Skeletal muscle cell (primary cell): ENCODE measurements at regions not wholly inside any gene's neighbourhood (a gene's known extent, or its start where the extent isn't known, plus 50 kb on each side); places are given as distances from the start of the nearest gene placed in this dataset.
A peak's percentile ranks its signal among the peaks of the same experiment; 100 is the strongest.

Source experiments
- DNase-seq: peaks from one replicate; pipeline ENCODE4 v3.0.0-alpha.2; 2010; ENCODE audit warnings: low read depth
- H3K4me3 ChIP-seq: 2 replicates; pipeline ENCODE4 v1.5.1; 2011; ENCODE audit warnings: low read depth, mild to moderate bottlenecking, control low read depth, low read length, moderate library complexity

GRCh38 chr3:117141812-117142211 is 432.2 kb downstream of the TUSC7 start:
- DNase-seq = no peak
- no peak overlapping the region for H3K4me3 ChIP-seq

GRCh38 chr3:117144853-117145252 is 435.3 kb downstream of the TUSC7 start:
- DNase-seq = peak; percentile 30
- H3K4me3 ChIP-seq = no peak overlapping the region

- DNase-seq = no peak
- no peak overlapping the region for H3K4me3 ChIP-seq
Measured at GRCh38 chr3:117145677-117146076, 436.1 kb downstream of the TUSC7 start.

- DNase-seq = no peak
- H3K4me3 ChIP-seq = no peak overlapping the region
Measured at GRCh38 chr3:117146571-117146970, 437.0 kb downstream of the TUSC7 start.

GRCh38 chr3:117149584-117149983 is 440.0 kb downstream of the TUSC7 start:
- DNase-seq = no peak
- H3K4me3 ChIP-seq = no peak overlapping the region

GRCh38 chr3:117150628-117151027 is 441.0 kb downstream of the TUSC7 start:
- no peak for DNase-seq
- H3K4me3 ChIP-seq = no peak overlapping the region

GRCh38 chr3:117160176-117160575 is 450.6 kb downstream of the TUSC7 start:
- no peak overlapping the region for H3K4me3 ChIP-seq
- no peak for DNase-seq

GRCh38 chr3:117161816-117162215 is 452.2 kb downstream of the TUSC7 start:
- DNase-seq = no peak
- H3K4me3 ChIP-seq = no peak overlapping the region

GRCh38 chr3:117165176-117165575 is 455.6 kb downstream of the TUSC7 start:
- DNase-seq = no peak
- H3K4me3 ChIP-seq = no peak overlapping the region

- DNase-seq = no peak
- no peak overlapping the region for H3K4me3 ChIP-seq
Measured at GRCh38 chr3:117165601-117166051, 456.0 kb downstream of the TUSC7 start.

- DNase-seq = no peak
- H3K4me3 ChIP-seq = no peak overlapping the region
Measured at GRCh38 chr3:117168896-117169295, 459.3 kb downstream of the TUSC7 start.

GRCh38 chr3:117170094-117170493 is 460.5 kb downstream of the TUSC7 start:
- DNase-seq = no peak
- H3K4me3 ChIP-seq = no peak overlapping the region

- no peak for DNase-seq
- no peak overlapping the region for H3K4me3 ChIP-seq
Measured at GRCh38 chr3:117171124-117171523, 461.5 kb downstream of the TUSC7 start.

GRCh38 chr3:117172426-117172825 is 462.8 kb downstream of the TUSC7 start:
- no peak overlapping the region for H3K4me3 ChIP-seq
- no peak for DNase-seq

GRCh38 chr3:117181222-117181621 is 471.6 kb downstream of the TUSC7 start:
- DNase-seq = no peak
- H3K4me3 ChIP-seq = no peak overlapping the region

- H3K4me3 ChIP-seq = no peak overlapping the region
- peak; percentile 4 for DNase-seq
Measured at GRCh38 chr3:117184574-117184973, 475.0 kb downstream of the TUSC7 start.

- DNase-seq = no peak
- H3K4me3 ChIP-seq = no peak overlapping the region
Measured at GRCh38 chr3:117191245-117191644, 481.7 kb downstream of the TUSC7 start.

GRCh38 chr3:117192888-117193287 is 483.3 kb downstream of the TUSC7 start:
- H3K4me3 ChIP-seq = no peak overlapping the region
- DNase-seq = no peak

- no peak overlapping the region for H3K4me3 ChIP-seq
- DNase-seq = no peak
Measured at GRCh38 chr3:117193390-117193789, 483.8 kb downstream of the TUSC7 start.

GRCh38 chr3:117195034-117195433 is 485.5 kb downstream of the TUSC7 start:
- no peak for DNase-seq
- no peak overlapping the region for H3K4me3 ChIP-seq

GRCh38 chr3:117200962-117201361 is 491.4 kb downstream of the TUSC7 start:
- no peak overlapping the region for H3K4me3 ChIP-seq
- DNase-seq = no peak
